HG03442 (cell line): ENCODE measurements at regions not wholly inside any gene's neighbourhood (a gene's known extent, or its start where the extent isn't known, plus 50 kb on each side); places are given as distances from the start of the nearest gene placed in this dataset.

ENCODE experiments used
- ATAC-seq: cut with Tn5 transposase; IDR thresholded peaks from one replicate; pipeline ENCODE4 v1.9.1; 2021; ENCODE audit warnings: mild to moderate bottlenecking, moderate library complexity; ENCODE audit not compliant: unreplicated experiment

DNA sequence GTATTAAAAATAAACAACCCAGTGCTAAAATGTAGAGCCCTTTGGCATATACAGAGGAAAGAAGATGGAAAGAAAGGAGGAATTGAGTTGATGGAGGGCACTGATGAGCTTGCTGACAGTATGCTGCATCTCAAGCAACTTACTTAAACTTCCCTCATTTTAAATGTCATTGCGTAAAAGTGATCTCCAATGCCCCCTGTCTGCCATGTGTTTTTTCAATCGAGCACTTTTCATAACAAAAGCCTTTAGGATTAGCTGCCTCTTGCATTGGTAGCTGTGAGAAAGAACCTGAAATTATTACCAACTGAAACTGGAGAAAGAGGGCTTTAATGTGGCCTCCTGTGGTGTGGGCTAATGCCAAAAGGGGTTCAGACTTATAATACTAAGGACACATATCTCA lies 541.6 kb downstream of the SUCLA2 start:
- no peak for ATAC-seq

GRCh38 chr13:47457626-47458025 lies 543.4 kb downstream of the SUCLA2 start:
- no peak for ATAC-seq

- ATAC-seq, result no peak
These were observed 545.4 kb downstream of the SUCLA2 start for GRCh38 chr13:47455626-47456025.

DNA sequence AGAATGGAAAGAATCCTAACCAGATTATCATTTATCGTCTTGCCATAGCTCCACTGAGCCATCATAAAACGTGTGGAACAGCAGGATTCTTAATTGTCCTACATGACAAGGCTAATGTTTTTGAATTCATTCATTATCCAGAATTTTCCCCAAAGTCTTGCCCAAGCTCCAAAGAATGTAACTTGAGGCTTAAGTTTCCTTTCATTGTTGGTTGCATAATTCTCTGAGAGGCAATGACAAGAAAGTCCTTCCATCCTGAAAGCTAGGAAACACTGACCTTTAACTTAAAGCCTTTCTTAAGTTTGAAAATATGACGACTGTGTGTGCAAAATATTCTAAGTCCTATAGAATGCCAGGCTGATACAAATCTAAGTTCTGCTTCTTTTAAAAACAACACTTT lies 546.1 kb downstream of the SUCLA2 start:
- no peak for ATAC-seq

DNA sequence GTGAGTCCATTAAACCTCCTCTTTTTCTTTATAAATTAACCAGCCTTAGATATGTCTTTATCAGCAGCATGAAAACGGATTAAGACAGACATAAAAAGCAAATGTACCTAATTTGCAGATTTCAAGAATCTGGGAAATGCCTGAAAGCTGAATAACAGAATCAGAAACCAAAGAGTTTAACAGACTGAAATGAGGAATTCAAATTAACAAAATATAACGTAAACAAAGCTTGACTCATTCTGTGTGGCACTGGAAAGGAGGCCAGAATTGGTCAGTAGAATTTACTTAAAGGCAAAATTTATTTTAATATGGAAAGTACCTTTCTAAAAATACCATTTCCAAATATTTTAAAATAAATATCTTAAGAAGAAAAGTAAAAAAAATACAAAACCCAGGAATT lies 540.6 kb upstream of the HTR2A start:
- ATAC-seq, result no peak

DNA sequence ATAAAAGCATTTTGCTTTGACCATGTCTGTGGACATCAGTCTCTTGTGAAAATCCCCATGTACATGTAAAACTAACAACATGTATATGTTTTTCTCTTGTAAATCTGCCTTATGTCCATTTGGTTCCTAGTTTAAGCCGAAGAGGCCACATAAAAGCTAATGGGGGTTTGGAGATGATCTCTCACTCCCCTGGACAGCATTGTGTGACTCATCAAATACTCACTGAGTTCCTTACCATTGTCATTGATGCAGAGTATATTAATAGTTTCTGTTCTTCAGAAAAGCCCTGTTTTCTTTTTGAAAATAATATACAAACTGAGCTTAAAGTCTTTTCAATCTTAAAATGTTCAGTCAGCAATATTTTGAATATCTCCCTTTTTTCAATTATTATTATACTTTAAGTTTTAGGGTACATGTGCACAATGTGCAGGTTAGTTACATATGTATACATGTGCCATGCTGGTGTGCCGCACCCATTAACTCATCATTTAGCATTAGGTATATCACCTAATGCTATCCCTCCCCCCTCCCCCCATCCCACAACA lies 536.7 kb upstream of the HTR2A start:
- ATAC-seq, result no peak

- ATAC-seq, result no peak
These were observed 529.4 kb upstream of the HTR2A start for GRCh38 chr13:47426126-47426849.

- no peak for ATAC-seq
These were observed 524.7 kb upstream of the HTR2A start for GRCh38 chr13:47421525-47421924.

DNA sequence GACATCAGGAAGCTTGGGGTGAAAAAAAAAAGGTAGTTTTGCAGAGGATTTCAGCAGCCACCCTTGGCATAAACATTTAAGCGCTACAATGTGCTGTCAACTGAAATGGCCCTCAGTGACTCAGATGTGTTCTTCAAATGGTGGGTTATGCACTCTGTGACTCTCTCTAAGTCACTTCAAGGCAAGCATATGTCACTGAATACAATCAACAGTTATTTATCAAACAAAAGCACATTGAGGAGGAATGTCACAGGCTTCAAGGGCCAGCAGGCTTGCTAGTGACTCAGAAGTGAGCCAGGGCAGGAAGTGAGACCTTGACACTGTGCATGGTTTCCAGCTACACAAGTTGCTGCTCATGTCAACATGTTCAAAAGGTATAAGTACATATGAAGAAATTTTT lies 523.7 kb upstream of the HTR2A start:
- no peak for ATAC-seq

DNA sequence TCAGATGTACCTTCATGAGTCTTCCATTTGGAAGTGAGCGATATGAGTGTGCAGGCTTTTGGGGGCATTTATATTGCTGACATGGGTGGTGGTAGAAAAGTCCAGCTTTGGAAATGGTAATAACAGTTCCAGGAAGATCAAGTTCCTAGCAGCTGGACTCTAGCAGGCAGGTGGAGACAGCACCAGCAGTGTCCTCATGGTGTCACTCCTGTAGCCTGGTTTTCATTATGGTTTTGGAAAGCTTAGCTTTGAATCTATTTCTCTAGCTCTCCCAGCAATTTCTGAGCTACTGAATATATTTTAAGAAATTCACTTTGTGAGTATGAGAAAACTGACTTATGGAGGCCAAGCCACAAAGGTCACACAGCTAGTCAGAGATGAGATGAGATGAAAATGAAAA lies 523.2 kb upstream of the HTR2A start:
- no peak for ATAC-seq

- no peak for ATAC-seq
These were observed 521.5 kb upstream of the HTR2A start for GRCh38 chr13:47418206-47418920.

GRCh38 chr13:47417485-47417884 lies 520.6 kb upstream of the HTR2A start:
- ATAC-seq, result no peak

DNA sequence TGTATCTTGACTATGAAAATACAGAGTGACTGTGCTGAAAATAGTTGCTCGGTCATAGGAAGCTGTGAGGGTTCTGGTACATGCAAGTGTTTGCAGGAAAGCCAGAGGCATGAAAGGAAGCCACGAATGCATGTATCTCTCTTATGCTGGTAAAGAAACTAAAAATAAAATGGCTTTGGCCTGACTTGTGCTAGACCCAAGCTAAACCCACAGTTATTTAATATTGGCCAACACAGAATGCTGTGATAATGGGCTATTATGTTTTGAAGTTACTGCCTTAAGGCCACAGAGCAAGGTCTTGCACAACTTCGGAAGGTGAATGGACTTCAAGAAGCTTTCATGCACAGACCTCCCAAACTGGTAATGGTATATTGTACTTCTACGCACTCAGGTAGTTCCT lies 518.2 kb upstream of the HTR2A start:
- ATAC-seq, result no peak

GRCh38 chr13:47413526-47413925 lies 516.7 kb upstream of the HTR2A start:
- no peak for ATAC-seq

DNA sequence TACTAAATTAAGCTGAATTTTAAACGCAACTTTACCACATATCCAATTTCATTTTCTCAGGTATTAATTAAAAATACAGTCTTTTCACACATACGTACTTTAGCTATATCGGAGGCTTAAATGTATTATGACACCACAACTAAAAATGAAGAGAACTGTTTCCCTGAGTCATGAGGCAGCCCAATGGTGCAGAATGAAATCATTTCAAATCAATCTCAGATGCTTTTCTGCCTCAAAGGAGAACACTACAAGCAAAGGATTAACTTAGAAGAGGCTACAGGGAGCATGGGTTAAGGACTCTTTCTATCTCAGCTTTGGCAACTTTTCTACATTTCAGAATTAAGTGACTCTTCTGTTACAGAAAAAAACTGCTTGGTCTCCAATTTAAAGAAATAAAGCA lies 516.3 kb upstream of the HTR2A start:
- no peak for ATAC-seq

GRCh38 chr13:47409778-47410177 lies 512.9 kb upstream of the HTR2A start:
- no peak for ATAC-seq

GRCh38 chr13:47408546-47409319 lies 511.9 kb upstream of the HTR2A start:
- ATAC-seq, result no peak

GRCh38 chr13:47407808-47408207 lies 511.0 kb upstream of the HTR2A start:
- ATAC-seq, result no peak

GRCh38 chr13:47399599-47399998 lies 502.7 kb upstream of the HTR2A start:
- ATAC-seq, result no peak

DNA sequence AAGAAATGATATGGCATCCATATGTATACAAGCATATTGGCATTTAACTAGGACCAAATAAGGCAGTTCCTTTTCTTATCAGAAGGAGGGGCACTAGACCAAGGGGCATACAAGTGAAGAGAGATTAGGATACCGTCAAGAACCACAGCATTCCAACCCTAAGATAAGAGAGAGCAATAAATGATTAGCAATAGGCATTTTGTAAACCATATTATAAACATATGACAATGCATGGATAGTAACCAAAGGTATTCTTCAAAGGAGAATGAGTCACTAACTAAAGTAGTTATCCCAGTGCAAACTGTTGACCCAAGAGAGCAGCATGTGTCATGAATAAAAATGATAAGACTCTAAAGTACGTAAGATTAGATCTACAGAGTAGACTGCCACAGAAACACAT lies 500.9 kb upstream of the HTR2A start:
- no peak for ATAC-seq

- no peak for ATAC-seq
These were observed 500.1 kb upstream of the HTR2A start for GRCh38 chr13:47396915-47397314.

DNA sequence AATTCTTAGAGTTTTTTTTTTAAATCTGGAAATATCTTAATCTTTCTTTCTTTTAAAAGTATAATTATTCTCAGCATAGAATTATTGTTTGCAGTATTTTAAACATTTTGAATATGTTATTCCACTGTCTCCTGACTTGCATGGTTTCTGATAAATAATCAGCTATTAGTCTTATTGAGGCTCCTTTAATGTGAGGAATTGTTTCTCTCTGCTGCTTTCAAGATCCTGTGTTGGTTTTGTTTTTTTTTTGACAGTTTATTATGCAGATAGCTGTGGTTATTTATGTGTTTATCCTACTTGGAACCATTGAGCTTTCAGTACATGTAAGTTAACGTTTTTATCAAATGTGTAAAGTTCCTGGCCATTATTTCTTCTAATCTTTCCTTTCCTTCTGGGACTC lies 477.9 kb upstream of the HTR2A start:
- ATAC-seq, result no peak
